Islet precursor cell (in vitro differentiated cells): ENCODE measurements at regions not wholly inside any gene's neighbourhood (a gene's known extent, or its start where the extent isn't known, plus 50 kb on each side); places are given as distances from the start of the nearest gene placed in this dataset.
A peak's percentile ranks its signal among the peaks of the same experiment; 100 is the strongest.
"Not testable (repeated sequence)": the region's sequence is repeated elsewhere in the genome, so short reads cannot be mapped to it uniquely, and the experiment has no call there.

ENCODE experiments used
- DNase-seq: peaks from one replicate; pipeline ENCODE4 v3.0.0-alpha.2; 2018

GRCh38 chr5:38148021-38148625 is 110.2 kb upstream of the EGFLAM start:
- no peak for DNase-seq

- no peak for DNase-seq
Observed at GRCh38 chr5:38143384-38143783, 115.0 kb upstream of the EGFLAM start.

- no peak for DNase-seq
Observed at GRCh38 chr5:38141665-38142064, 116.7 kb upstream of the EGFLAM start.

GRCh38 chr5:38138574-38138973 is 119.8 kb upstream of the EGFLAM start:
- DNase-seq, result no peak

- DNase-seq, result peak; percentile 63
Observed at GRCh38 chr5:38135486-38136039, 122.8 kb upstream of the EGFLAM start.

GRCh38 chr5:38134810-38135209 is 123.5 kb upstream of the EGFLAM start:
- DNase-seq, result peak; percentile 75

GRCh38 chr5:38134294-38134693 is 124.1 kb upstream of the EGFLAM start:
- DNase-seq, result not testable (repeated sequence)

GRCh38 chr5:38131686-38132085 is 126.7 kb upstream of the EGFLAM start:
- DNase-seq, result no peak

- peak; percentile 69 for DNase-seq
Observed at GRCh38 chr5:38124321-38124720, 134.0 kb upstream of the EGFLAM start.

- DNase-seq, result no peak
Observed at GRCh38 chr5:38121420-38121819, 136.9 kb upstream of the EGFLAM start.

- DNase-seq, result no peak
Observed at GRCh38 chr5:38119836-38120235, 138.5 kb upstream of the EGFLAM start.

GRCh38 chr5:38117784-38118479 is 140.4 kb upstream of the EGFLAM start:
- DNase-seq, result no peak

GRCh38 chr5:38115318-38115827 is 143.0 kb upstream of the EGFLAM start:
- DNase-seq, result no peak

- DNase-seq, result no peak
Observed at GRCh38 chr5:38113880-38114279, 144.5 kb upstream of the EGFLAM start.

- no peak for DNase-seq
Observed at GRCh38 chr5:38113456-38113855, 144.9 kb upstream of the EGFLAM start.

GRCh38 chr5:38112938-38113337 is 145.4 kb upstream of the EGFLAM start:
- DNase-seq, result no peak

- DNase-seq, result no peak
Observed at GRCh38 chr5:38110130-38110529, 148.2 kb upstream of the EGFLAM start.

GRCh38 chr5:38107096-38107495 is 151.3 kb upstream of the EGFLAM start:
- DNase-seq, result no peak

- DNase-seq, result no peak
Observed at GRCh38 chr5:38105801-38106200, 152.6 kb upstream of the EGFLAM start.

GRCh38 chr5:38105231-38105570 is 153.2 kb upstream of the EGFLAM start:
- DNase-seq, result no peak

- DNase-seq, result peak; percentile 76
Observed at GRCh38 chr5:38104497-38105230, 153.7 kb upstream of the EGFLAM start.

GRCh38 chr5:38101897-38102296 is 156.5 kb upstream of the EGFLAM start:
- DNase-seq, result no peak
